GM12873 (cell line): ENCODE measurements at regions not wholly inside any gene's neighbourhood (a gene's known extent, or its start where the extent isn't known, plus 50 kb on each side); places are given as distances from the start of the nearest gene placed in this dataset.

Source experiments
- CTCF ChIP-seq: IDR thresholded peaks from 2 replicates; pipeline ENCODE4 v1.5.1; 2012; ENCODE audit warnings: low read depth, mild to moderate bottlenecking, moderate library complexity, low read length, control low read depth; ENCODE audit not compliant: insufficient read depth; ENCODE audit errors: missing control alignments

- TF ChIP-seq CTCF, result no peak
These were observed 59.4 kb upstream of the CTLA4 start for GRCh38 chr2:203808046-203808750.

- no peak for TF ChIP-seq CTCF
These were observed 58.5 kb upstream of the CTLA4 start for GRCh38 chr2:203809084-203809521.

GRCh38 chr2:203809991-203810510, 57.5 kb upstream of the CTLA4 start:
- no peak for TF ChIP-seq CTCF

- TF ChIP-seq CTCF, result no peak
These were observed 55.9 kb upstream of the CTLA4 start for GRCh38 chr2:203811491-203812221.

- TF ChIP-seq CTCF, result no peak
These were observed 55.0 kb upstream of the CTLA4 start for GRCh38 chr2:203812294-203813221.

- TF ChIP-seq CTCF, result no peak
These were observed 53.9 kb upstream of the CTLA4 start for GRCh38 chr2:203813684-203814083.
